ENCODE measurements at regions not wholly inside any gene's neighbourhood (a gene's known extent, or its start where the extent isn't known, plus 50 kb on each side); places are given as distances from the start of the nearest gene placed in this dataset.
"Not testable (repeated sequence)": the region's sequence is repeated elsewhere in the genome, so short reads cannot be mapped to it uniquely, and the experiment has no call there.

DNA sequence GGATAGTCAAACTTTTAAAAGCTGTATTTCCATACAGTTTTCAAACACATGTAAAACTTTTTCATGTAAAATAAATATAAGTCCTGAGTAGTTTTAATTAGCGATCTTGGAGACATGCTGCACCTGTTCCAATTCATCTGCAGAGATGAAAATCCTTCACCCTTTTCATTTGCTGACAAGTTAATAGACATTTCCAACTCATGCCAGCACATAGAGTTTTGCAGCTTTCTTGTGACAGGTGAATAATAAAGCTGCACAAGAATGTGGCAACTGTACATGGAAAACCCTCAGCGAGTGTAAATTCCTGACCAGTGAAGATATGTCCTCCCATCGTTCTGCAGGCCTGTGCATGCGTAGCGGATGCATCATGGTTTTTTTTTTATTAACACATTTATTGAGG, 771.4 kb downstream of the TDRD15 start:
- no peaks in the 10 kb centered on the region for H3K9me2 ChIP-seq (ENCODE audit: insufficient read depth)
- H3K4me1 ChIP-seq (ENCODE audit: control insufficient read depth in 1 of 2, insufficient read depth in 2 of 2, low read length in 2 of 2), result no peaks in the 10 kb centered on the region
- H3K9ac ChIP-seq (ENCODE audit: low read length), result no peak overlapping the region
- no peak overlapping the region for H3K4me2 ChIP-seq (ENCODE audit: low read length)
- ATAC-seq (no peak), DNase-seq (ENCODE audit: low read depth, low spot score) (no peak)
- H3K27ac ChIP-seq (ENCODE audit: low read depth, low read length), result no peak overlapping the region
- H3K9me3 ChIP-seq (ENCODE audit: control insufficient read depth in 1 of 2, insufficient read depth in 1 of 2, low read depth in 1 of 2, low read length in 2 of 2), result peaks cover 8 to 19% of the 10 kb centered on the region in 2 experiments; a peak in 2 of 4 replicates
- no peaks in the 10 kb centered on the region for H3K79me2 ChIP-seq (ENCODE audit: insufficient read depth, low read length)
- ChIA-PET CTCF (no interaction called here), POLR2A (no interaction called here), RAD21 (ENCODE audit: low non-redundant PET in 1 of 2, low total read pairs in 2 of 2, uncharacterized antibody in 2 of 2, unreplicated experiment in 2 of 2) (no interaction called here)
- intact Hi-C loops (cut with micrococcal nuclease), result no loop called here
- BruUV-seq (replicated peaks), result no TSS peak
- H3K36me3 ChIP-seq (ENCODE audit: control insufficient read depth in 1 of 2, insufficient read depth in 2 of 2, low read length in 2 of 2), result no peaks in the 10 kb centered on the region
- no peak overlapping the region for H2AFZ ChIP-seq (ENCODE audit: low read depth, low read length, poor library complexity, severe bottlenecking)
- TF ChIP-seq, protein P1, sequence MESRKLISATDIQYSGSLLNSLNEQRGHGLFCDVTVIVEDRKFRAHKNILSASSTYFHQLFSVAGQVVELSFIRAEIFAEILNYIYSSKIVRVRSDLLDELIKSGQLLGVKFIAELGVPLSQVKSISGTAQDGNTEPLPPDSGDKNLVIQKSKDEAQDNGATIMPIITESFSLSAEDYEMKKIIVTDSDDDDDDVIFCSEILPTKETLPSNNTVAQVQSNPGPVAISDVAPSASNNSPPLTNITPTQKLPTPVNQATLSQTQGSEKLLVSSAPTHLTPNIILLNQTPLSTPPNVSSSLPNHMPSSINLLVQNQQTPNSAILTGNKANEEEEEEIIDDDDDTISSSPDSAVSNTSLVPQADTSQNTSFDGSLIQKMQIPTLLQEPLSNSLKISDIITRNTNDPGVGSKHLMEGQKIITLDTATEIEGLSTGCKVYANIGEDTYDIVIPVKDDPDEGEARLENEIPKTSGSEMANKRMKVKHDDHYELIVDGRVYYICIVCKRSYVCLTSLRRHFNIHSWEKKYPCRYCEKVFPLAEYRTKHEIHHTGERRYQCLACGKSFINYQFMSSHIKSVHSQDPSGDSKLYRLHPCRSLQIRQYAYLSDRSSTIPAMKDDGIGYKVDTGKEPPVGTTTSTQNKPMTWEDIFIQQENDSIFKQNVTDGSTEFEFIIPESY (IDR thresholded peaks at IDR 0.05; ENCODE audit: extremely low read depth, insufficient replicate concordance, low read length), result no peak
- TF ChIP-seq SIN3A (IDR thresholded peaks at IDR 0.05; ENCODE audit: low read depth) (no peak), ZNF274 (IDR thresholded peaks at IDR 0.05; ENCODE audit: low read depth, low read length) (no peak), POLR2AphosphoS5 (IDR thresholded peaks at IDR 0.05; ENCODE audit: low read depth, low read length) (no peak), JUND (IDR thresholded peaks at IDR 0.05) (no peak), YY1 (IDR thresholded peaks at IDR 0.05; ENCODE audit: extremely low read depth, insufficient replicate concordance, low read depth, low read length) (no peak), EGR1 (IDR thresholded peaks at IDR 0.05; ENCODE audit: low read depth) (no peak), FOSL1 (IDR thresholded peaks at IDR 0.05; ENCODE audit: low read depth) (no peak), POLR2A (IDR thresholded peaks at IDR 0.05; ENCODE audit: borderline replicate concordance, extremely low read depth, insufficient read depth, insufficient read length) (no peak)
- H3K4me3 ChIP-seq (replicated peaks in 1 of 2; ENCODE audit: low read depth in 1 of 2, low read length in 2 of 2), result no peak overlapping the region
- no peaks in the 10 kb centered on the region for H3K27me3 ChIP-seq (ENCODE audit: insufficient read depth, low read length)
- no peaks in the 10 kb centered on the region for H4K20me1 ChIP-seq (ENCODE audit: insufficient read depth)

- H3K4me1 ChIP-seq (ENCODE audit: control insufficient read depth in 1 of 2, insufficient read depth in 2 of 2, low read length in 2 of 2); H4K20me1 ChIP-seq (ENCODE audit: insufficient read depth); H2AFZ ChIP-seq (ENCODE audit: low read depth, low read length, poor library complexity, severe bottlenecking); CTCF ChIA-PET; H3K9me3 ChIP-seq (ENCODE audit: control insufficient read depth in 1 of 2, insufficient read depth in 1 of 2, low read depth in 1 of 2, low read length in 2 of 2); H3K4me2 ChIP-seq (ENCODE audit: low read length); POLR2A ChIA-PET; DNase-seq (ENCODE audit: low read depth, low spot score); H3K27me3 ChIP-seq (ENCODE audit: insufficient read depth, low read length); RAD21 ChIA-PET (ENCODE audit: low non-redundant PET in 1 of 2, low total read pairs in 2 of 2, uncharacterized antibody in 2 of 2, unreplicated experiment in 2 of 2); BruUV-seq (replicated peaks); H3K9me2 ChIP-seq (ENCODE audit: insufficient read depth); ATAC-seq; intact Hi-C loops (cut with micrococcal nuclease); H3K79me2 ChIP-seq (ENCODE audit: insufficient read depth, low read length); H3K4me3 ChIP-seq (replicated peaks in 1 of 2; ENCODE audit: low read depth in 1 of 2, low read length in 2 of 2); H3K27ac ChIP-seq (ENCODE audit: low read depth, low read length); H3K36me3 ChIP-seq (ENCODE audit: control insufficient read depth in 1 of 2, insufficient read depth in 2 of 2, low read length in 2 of 2); H3K9ac ChIP-seq (ENCODE audit: low read length): not testable (repeated sequence)
Observed at GRCh38 chr2:21908712-21909380, 785.1 kb downstream of the TDRD15 start.
